ENCODE measurements at regions not wholly inside any gene's neighbourhood (a gene's known extent, or its start where the extent isn't known, plus 50 kb on each side); places are given as distances from the start of the nearest gene placed in this dataset.

DNA sequence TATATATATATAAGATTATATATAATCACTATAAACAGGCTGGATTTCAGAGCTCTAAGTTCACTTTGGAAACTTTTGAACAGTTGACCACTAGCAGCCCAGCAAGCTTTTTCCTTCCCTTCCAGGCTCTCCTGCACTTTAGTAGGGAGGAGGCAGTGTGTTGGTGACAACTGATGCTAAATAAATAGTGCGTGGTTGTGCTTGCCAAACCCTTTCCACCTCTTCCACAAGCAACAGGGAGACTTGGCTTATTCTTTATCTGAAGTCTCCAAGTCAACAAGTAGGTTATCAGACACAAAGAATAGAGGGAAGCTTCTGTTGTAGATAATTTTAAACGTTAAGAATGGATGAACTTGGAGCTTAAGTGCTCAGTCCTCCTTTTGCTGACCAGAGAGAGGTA, 408.2 kb upstream of the HNRNPA3 start:
- TF ChIP-seq, protein P1, sequence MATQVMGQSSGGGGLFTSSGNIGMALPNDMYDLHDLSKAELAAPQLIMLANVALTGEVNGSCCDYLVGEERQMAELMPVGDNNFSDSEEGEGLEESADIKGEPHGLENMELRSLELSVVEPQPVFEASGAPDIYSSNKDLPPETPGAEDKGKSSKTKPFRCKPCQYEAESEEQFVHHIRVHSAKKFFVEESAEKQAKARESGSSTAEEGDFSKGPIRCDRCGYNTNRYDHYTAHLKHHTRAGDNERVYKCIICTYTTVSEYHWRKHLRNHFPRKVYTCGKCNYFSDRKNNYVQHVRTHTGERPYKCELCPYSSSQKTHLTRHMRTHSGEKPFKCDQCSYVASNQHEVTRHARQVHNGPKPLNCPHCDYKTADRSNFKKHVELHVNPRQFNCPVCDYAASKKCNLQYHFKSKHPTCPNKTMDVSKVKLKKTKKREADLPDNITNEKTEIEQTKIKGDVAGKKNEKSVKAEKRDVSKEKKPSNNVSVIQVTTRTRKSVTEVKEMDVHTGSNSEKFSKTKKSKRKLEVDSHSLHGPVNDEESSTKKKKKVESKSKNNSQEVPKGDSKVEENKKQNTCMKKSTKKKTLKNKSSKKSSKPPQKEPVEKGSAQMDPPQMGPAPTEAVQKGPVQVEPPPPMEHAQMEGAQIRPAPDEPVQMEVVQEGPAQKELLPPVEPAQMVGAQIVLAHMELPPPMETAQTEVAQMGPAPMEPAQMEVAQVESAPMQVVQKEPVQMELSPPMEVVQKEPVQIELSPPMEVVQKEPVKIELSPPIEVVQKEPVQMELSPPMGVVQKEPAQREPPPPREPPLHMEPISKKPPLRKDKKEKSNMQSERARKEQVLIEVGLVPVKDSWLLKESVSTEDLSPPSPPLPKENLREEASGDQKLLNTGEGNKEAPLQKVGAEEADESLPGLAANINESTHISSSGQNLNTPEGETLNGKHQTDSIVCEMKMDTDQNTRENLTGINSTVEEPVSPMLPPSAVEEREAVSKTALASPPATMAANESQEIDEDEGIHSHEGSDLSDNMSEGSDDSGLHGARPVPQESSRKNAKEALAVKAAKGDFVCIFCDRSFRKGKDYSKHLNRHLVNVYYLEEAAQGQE (IDR thresholded peaks at IDR 0.05) = no peak
- TF ChIP-seq, protein P2, sequence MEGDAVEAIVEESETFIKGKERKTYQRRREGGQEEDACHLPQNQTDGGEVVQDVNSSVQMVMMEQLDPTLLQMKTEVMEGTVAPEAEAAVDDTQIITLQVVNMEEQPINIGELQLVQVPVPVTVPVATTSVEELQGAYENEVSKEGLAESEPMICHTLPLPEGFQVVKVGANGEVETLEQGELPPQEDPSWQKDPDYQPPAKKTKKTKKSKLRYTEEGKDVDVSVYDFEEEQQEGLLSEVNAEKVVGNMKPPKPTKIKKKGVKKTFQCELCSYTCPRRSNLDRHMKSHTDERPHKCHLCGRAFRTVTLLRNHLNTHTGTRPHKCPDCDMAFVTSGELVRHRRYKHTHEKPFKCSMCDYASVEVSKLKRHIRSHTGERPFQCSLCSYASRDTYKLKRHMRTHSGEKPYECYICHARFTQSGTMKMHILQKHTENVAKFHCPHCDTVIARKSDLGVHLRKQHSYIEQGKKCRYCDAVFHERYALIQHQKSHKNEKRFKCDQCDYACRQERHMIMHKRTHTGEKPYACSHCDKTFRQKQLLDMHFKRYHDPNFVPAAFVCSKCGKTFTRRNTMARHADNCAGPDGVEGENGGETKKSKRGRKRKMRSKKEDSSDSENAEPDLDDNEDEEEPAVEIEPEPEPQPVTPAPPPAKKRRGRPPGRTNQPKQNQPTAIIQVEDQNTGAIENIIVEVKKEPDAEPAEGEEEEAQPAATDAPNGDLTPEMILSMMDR (IDR thresholded peaks at IDR 0.05; ENCODE audit: low read depth, low read length, missing input control) = no peak
- TF ChIP-seq TAF1 (conservative IDR thresholded peaks at IDR 0.05) (no peak), SP1 (IDR thresholded peaks at IDR 0.05) (no peak), NR2F2 (IDR thresholded peaks at IDR 0.05) (no peak), RAD21 (IDR thresholded peaks at IDR 0.05) (no peak), YY1 (IDR thresholded peaks at IDR 0.05) (no peak), JUND (IDR thresholded peaks at IDR 0.05) (no peak), RXRA (IDR thresholded peaks at IDR 0.05) (no peak), FOXA1 (IDR thresholded peaks at IDR 0.05) (no peak), EGR1 (IDR thresholded peaks at IDR 0.05; ENCODE audit: low read depth in 2 of 2) (no peak), GABPA (IDR thresholded peaks at IDR 0.05 in 1 of 2, conservative IDR thresholded peaks at IDR 0.05 in 1 of 2) (no peak)
- TF ChIP-seq, protein P3, sequence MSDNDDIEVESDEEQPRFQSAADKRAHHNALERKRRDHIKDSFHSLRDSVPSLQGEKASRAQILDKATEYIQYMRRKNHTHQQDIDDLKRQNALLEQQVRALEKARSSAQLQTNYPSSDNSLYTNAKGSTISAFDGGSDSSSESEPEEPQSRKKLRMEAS (IDR thresholded peaks at IDR 0.05) = no peak
- TF ChIP-seq, protein P4, sequence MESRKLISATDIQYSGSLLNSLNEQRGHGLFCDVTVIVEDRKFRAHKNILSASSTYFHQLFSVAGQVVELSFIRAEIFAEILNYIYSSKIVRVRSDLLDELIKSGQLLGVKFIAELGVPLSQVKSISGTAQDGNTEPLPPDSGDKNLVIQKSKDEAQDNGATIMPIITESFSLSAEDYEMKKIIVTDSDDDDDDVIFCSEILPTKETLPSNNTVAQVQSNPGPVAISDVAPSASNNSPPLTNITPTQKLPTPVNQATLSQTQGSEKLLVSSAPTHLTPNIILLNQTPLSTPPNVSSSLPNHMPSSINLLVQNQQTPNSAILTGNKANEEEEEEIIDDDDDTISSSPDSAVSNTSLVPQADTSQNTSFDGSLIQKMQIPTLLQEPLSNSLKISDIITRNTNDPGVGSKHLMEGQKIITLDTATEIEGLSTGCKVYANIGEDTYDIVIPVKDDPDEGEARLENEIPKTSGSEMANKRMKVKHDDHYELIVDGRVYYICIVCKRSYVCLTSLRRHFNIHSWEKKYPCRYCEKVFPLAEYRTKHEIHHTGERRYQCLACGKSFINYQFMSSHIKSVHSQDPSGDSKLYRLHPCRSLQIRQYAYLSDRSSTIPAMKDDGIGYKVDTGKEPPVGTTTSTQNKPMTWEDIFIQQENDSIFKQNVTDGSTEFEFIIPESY (IDR thresholded peaks at IDR 0.05) = no peak
